ENCODE measurements at regions not wholly inside any gene's neighbourhood (a gene's known extent, or its start where the extent isn't known, plus 50 kb on each side); places are given as distances from the start of the nearest gene placed in this dataset.

DNA sequence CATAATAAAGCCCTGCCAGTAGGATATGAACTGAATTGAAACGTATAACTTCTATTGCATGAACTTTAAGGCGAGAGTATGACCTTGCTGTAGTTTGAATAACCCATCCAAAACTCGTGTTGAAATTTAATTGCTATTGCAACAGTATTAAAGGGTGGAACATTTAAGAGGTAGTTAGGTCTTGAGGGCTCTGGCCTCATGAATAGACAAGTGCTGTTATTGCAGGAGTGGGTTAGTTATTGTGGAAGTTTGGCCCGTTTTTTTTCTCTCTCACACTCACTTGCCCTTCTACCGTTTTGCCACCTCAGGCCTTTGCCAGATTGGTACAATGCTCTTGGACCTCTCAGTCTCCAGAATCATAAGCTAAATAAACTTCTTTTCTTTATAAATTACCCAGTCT lies 473.7 kb upstream of the SYT1 start:
- TF ChIP-seq CTCF (IDR thresholded peaks at IDR 0.05) = no peak
- no peak for TF ChIP-seq POLR2AphosphoS5 (IDR thresholded peaks at IDR 0.05)
- TF ChIP-seq POLR2A (IDR thresholded peaks at IDR 0.05) = no peak

All from suprapubic skin (tissue), 4 donors.